SK-N-SH (cell line): ENCODE measurements at regions not wholly inside any gene's neighbourhood (a gene's known extent, or its start where the extent isn't known, plus 50 kb on each side); places are given as distances from the start of the nearest gene placed in this dataset.

Experiments used
- CTCF ChIA-PET: fragments of 300-600, 350-600 bp; formaldehyde crosslinking; extraction: SDS; loops from one replicate; lab custom pipeline; 2021; lab: Yijun Ruan, JAX
- POLR2A ChIA-PET: fragments of 350-600 bp; sonication (Branson Sonifier 250); formaldehyde crosslinking; extraction: SDS; loops from one replicate; lab custom pipeline; 2020; ENCODE audit warnings: antibody characterized with exemption, inconsistent platforms; lab: Yijun Ruan, JAX
- DNase-seq: peaks from one replicate; pipeline ENCODE4 v3.0.0; 2012
- H2AFZ ChIP-seq: fragments of 200-600 bp; sonication (generic); 2 replicates; pipeline ENCODE4 v1.8.1; 2016; ENCODE audit warnings: antibody characterized with exemption, mild to moderate bottlenecking, low read depth
- H3F3A ChIP-seq: fragments of 200-600 bp; sonication (generic); replicated peaks from 2 replicates; pipeline ENCODE3; 2016; ENCODE audit warnings: antibody characterized with exemption, mild to moderate bottlenecking; ENCODE audit not compliant: insufficient read depth
- H3K27ac ChIP-seq, 2 experiments: fragments of 200-500 bp in 1 of 2; fragments of 200-600 bp in 1 of 2; sonication (Bioruptor generic) in 1 of 2; sonication (generic), shearing (Covaris generic) in 1 of 2; 2 replicates each; pipeline versions ENCODE4 v1.5.1 to v1.6.1; 2014 to 2016; ENCODE audit warnings: low read depth in 2 of 2, inconsistent platforms in 1 of 2, low read length in 1 of 2, mild to moderate bottlenecking in 1 of 2, mixed read lengths in 1 of 2
- H3K27me3 ChIP-seq: fragments of 200-600 bp; sonication (generic), shearing (Covaris generic); 2 replicates; pipeline ENCODE4 v1.6.1; 2016; ENCODE audit warnings: mixed run types; ENCODE audit not compliant: insufficient read depth
- H3K36me3 ChIP-seq, 2 experiments: fragments of 200-500 bp in 1 of 2; fragments of 200-600 bp in 1 of 2; sonication (Bioruptor generic) in 1 of 2; sonication (generic) in 1 of 2; replicated peaks in 1 of 2; 2 replicates each; pipeline versions ENCODE3 to v1.5.1; 2014 to 2016; ENCODE audit warnings: low read length in 1 of 2, mild to moderate bottlenecking in 1 of 2; ENCODE audit not compliant: insufficient read depth in 2 of 2, control insufficient read depth in 1 of 2
- H3K4me1 ChIP-seq, 2 experiments: fragments of 200-500 bp in 1 of 2; fragments of 200-600 bp in 1 of 2; sonication (Bioruptor generic) in 1 of 2; sonication (generic), shearing (Covaris generic) in 1 of 2; 2 replicates each; pipeline versions ENCODE4 v1.5.1 to v1.6.1; 2014 to 2016; ENCODE audit warnings: low read depth in 1 of 2, low read length in 1 of 2, mixed run types in 1 of 2; ENCODE audit not compliant: insufficient read depth in 2 of 2, control insufficient read depth in 1 of 2
- H3K4me2 ChIP-seq: fragments of 200-600 bp; sonication (generic), shearing (Covaris generic); 2 replicates; pipeline ENCODE4 v1.6.1; 2017; ENCODE audit warnings: mixed run types
- H3K4me3 ChIP-seq, 2 experiments: fragments of 200-500 bp in 1 of 2; fragments of 200-600 bp in 1 of 2; sonication (Bioruptor generic) in 1 of 2; sonication (generic), shearing (Covaris generic) in 1 of 2; 2 replicates each; pipeline versions ENCODE4 v1.5.1 to v1.8.1; 2014 to 2016; ENCODE audit warnings: low read depth in 2 of 2, inconsistent platforms in 1 of 2, low read length in 1 of 2, mild to moderate bottlenecking in 1 of 2, mixed read lengths in 1 of 2, moderate library complexity in 1 of 2
- H3K79me2 ChIP-seq: fragments of 200-600 bp; sonication (generic); 2 replicates; pipeline ENCODE4 v1.8.1; 2017; ENCODE audit warnings: mild to moderate bottlenecking; ENCODE audit not compliant: insufficient read depth
- H3K9ac ChIP-seq: fragments of 200-600 bp; sonication (generic); 2 replicates; pipeline ENCODE4 v1.6.1; 2017; ENCODE audit warnings: mixed run types
- H3K9me2 ChIP-seq: fragments of 200-600 bp; sonication (generic); 2 replicates; pipeline ENCODE4 v1.6.1; 2017; ENCODE audit warnings: mixed run types
- H3K9me3 ChIP-seq: fragments of 200-600 bp; sonication (generic); 2 replicates; pipeline ENCODE4 v1.6.1; 2017; ENCODE audit warnings: mixed run types, mild to moderate bottlenecking, moderate library complexity
- H4K20me1 ChIP-seq: fragments of 200-600 bp; sonication (generic); 2 replicates; pipeline ENCODE4 v1.6.1; 2017; ENCODE audit warnings: mild to moderate bottlenecking, mixed run types; ENCODE audit not compliant: insufficient read depth
- CHD2 ChIP-seq: fragments of 150-350 bp; IDR thresholded peaks from 2 replicates; pipeline ENCODE4 v1.6.1; 2018; ENCODE audit warnings: low read length; ENCODE audit not compliant: partially characterized antibody
- EZH2phosphoT487 ChIP-seq: fragments of 200-600 bp; sonication (generic); IDR thresholded peaks from 2 replicates; pipeline ENCODE4 v1.6.1; 2017; ENCODE audit warnings: low read depth, mixed run types, mild to moderate bottlenecking, antibody characterized with exemption, moderate library complexity, borderline replicate concordance
- FOSL2 ChIP-seq: IDR thresholded peaks from 2 replicates; pipeline ENCODE4 v1.4.0; 2012; ENCODE audit warnings: low read depth, mild to moderate bottlenecking, moderate library complexity, borderline replicate concordance
- FOXJ3 ChIP-seq: sonication (generic); formaldehyde crosslinking; IDR thresholded peaks from 2 replicates; pipeline ENCODE4 v1.5.1; 2020; ENCODE audit warnings: mild to moderate bottlenecking, missing genetic modification reagents
- GABPA ChIP-seq: IDR thresholded peaks from 2 replicates; pipeline ENCODE4 v1.4.0; 2012; ENCODE audit warnings: low read depth, mild to moderate bottlenecking
- GATA2 ChIP-seq: sonication (generic); formaldehyde crosslinking; IDR thresholded peaks from 2 replicates; pipeline ENCODE4 v1.5.0; 2020; ENCODE audit warnings: mild to moderate bottlenecking, missing genetic modification reagents
- MAX ChIP-seq: IDR thresholded peaks from 2 replicates; pipeline ENCODE4 v1.4.0; 2012; ENCODE audit warnings: low read depth
- MEF2A ChIP-seq: IDR thresholded peaks from 2 replicates; pipeline ENCODE4 v1.4.0; 2012; ENCODE audit warnings: low read depth, borderline replicate concordance
- NRF1 ChIP-seq: IDR thresholded peaks from 2 replicates; pipeline ENCODE4 v1.6.1; 2012; ENCODE audit warnings: low read depth, mild to moderate bottlenecking, low read length
- POLR2AphosphoS5 ChIP-seq: IDR thresholded peaks from 2 replicates; pipeline ENCODE4 v1.6.1; 2012; ENCODE audit warnings: low read depth, low read length
- RAD21 ChIP-seq: IDR thresholded peaks from 2 replicates; pipeline ENCODE4 v1.6.1; 2012; ENCODE audit warnings: mild to moderate bottlenecking, low read length
- RCOR1 ChIP-seq: fragments of 150-350 bp; IDR thresholded peaks from 2 replicates; pipeline ENCODE4 v1.6.1; 2017; ENCODE audit warnings: antibody characterized with exemption, low read length
- RFX5 ChIP-seq: IDR thresholded peaks from 2 replicates; pipeline ENCODE4 v1.6.1; 2012; ENCODE audit warnings: mild to moderate bottlenecking, improper control_type of control experiment, low read length
- RXRA ChIP-seq: IDR thresholded peaks from 2 replicates; pipeline ENCODE4 v1.4.0; 2012; ENCODE audit warnings: low read depth, mild to moderate bottlenecking, borderline replicate concordance
- SIN3A ChIP-seq: IDR thresholded peaks from 2 replicates; pipeline ENCODE4 v1.6.1; 2012; ENCODE audit warnings: low read depth, mild to moderate bottlenecking, low read length, moderate library complexity, borderline replicate concordance
- TAF1 ChIP-seq: IDR thresholded peaks from 2 replicates; pipeline ENCODE4 v1.6.1; 2012; ENCODE audit warnings: low read depth, mild to moderate bottlenecking, low read length, moderate library complexity, borderline replicate concordance
- USF2 ChIP-seq: fragments of 150-350 bp; IDR thresholded peaks from 2 replicates; pipeline ENCODE4 v1.6.1; 2017; ENCODE audit warnings: antibody characterized with exemption, low read length, low read depth, borderline replicate concordance
- YY1 ChIP-seq: IDR thresholded peaks from 2 replicates; pipeline ENCODE4 v1.4.0; 2012; ENCODE audit warnings: low read depth, mild to moderate bottlenecking
- WGBS: methylation state at CpG from one replicate; pipeline ENCODE4 v1.1.6; 2017; ENCODE audit warnings: low lambda C conversion rate; 5-methylcytosine and 5-hydroxymethylcytosine counted together

GRCh38 chr1:82880506-82880905 is 1079.8 kb downstream of the ADGRL2 start:
- 69% methylated on average over 3 of the region's 3 CpGs for WGBS
- Histone ChIP-seq H3K9me3 (no peaks in the 10 kb centered on the region), H3K79me2 (no peaks in the 10 kb centered on the region), H3K4me3 (no peak overlapping the region; a peak in 1 of 4 replicates), H3F3A (no peaks in the 10 kb centered on the region), H3K4me2 (no peak overlapping the region), H3K27me3 (no peaks in the 10 kb centered on the region), H3K27ac (no peak overlapping the region), H3K9ac (no peak overlapping the region), H3K9me2 (no peaks in the 10 kb centered on the region), H2AFZ (no peak overlapping the region), H3K4me1 (no peaks in the 10 kb centered on the region; a peak in 2 of 4 replicates), H3K36me3 (no peaks in the 10 kb centered on the region), H4K20me1 (no peaks in the 10 kb centered on the region)
- no peak for DNase-seq
- TF ChIP-seq YY1 (no peak), RCOR1 (no peak), MAX (no peak), FOSL2 (no peak), CHD2 (no peak)
- ChIA-PET CTCF (no interaction called here), POLR2A (no interaction called here)

GRCh38 chr1:82879701-82880305 is 1079.1 kb downstream of the ADGRL2 start:
- no peak for DNase-seq
- H3K27ac ChIP-seq, result peak overlapping the region in 1 of 2 experiments; percentile 22; a peak in 2 of 4 replicates
- no peaks in the 10 kb centered on the region for H3K27me3 ChIP-seq
- WGBS, result 31% methylated on average over 4 of the region's 4 CpGs
- H3F3A ChIP-seq, result no peaks in the 10 kb centered on the region
- H2AFZ ChIP-seq, result no peak overlapping the region
- no peak overlapping the region for H3K4me2 ChIP-seq
- H3K79me2 ChIP-seq, result no peaks in the 10 kb centered on the region
- no peaks in the 10 kb centered on the region for H3K36me3 ChIP-seq
- H3K9ac ChIP-seq, result no peak overlapping the region
- H3K9me2 ChIP-seq, result no peaks in the 10 kb centered on the region
- POLR2A ChIA-PET, result no interaction called here
- no peak overlapping the region; a peak in 1 of 4 replicates for H3K4me3 ChIP-seq
- TF ChIP-seq RXRA (no peak), EZH2phosphoT487 (no peak), RFX5 (no peak), FOSL2 (no peak), NRF1 (no peak), MAX (no peak), FOXJ3 (CRISPR knock-in tag) (no peak), USF2 (no peak), SIN3A (no peak), GABPA (no peak), RCOR1 (no peak), TAF1 (no peak), MEF2A (no peak), POLR2AphosphoS5 (no peak), CHD2 (no peak), RAD21 (no peak), GATA2 (CRISPR knock-in tag) (no peak)
- no peaks in the 10 kb centered on the region; a peak in 2 of 4 replicates for H3K4me1 ChIP-seq
- CTCF ChIA-PET, result no interaction called here
- no peaks in the 10 kb centered on the region for H4K20me1 ChIP-seq
- H3K9me3 ChIP-seq, result no peaks in the 10 kb centered on the region
